Stimulated activated CD8-positive, alpha-beta memory T cell treated with anti-CD3 and anti-CD28 coated beads, Interleukin-12 subunit alpha, Interleukin-12 subunit beta, amount 100 ng/mL, for 24 hours (primary cell): ENCODE measurements at regions not wholly inside any gene's neighbourhood (a gene's known extent, or its start where the extent isn't known, plus 50 kb on each side); places are given as distances from the start of the nearest gene placed in this dataset.

Experiments used
- DNase-seq: peaks from one replicate; pipeline ENCODE4 v3.0.0-alpha.2; 2020; ENCODE audit errors: extremely low read depth

GRCh38 chr2:14910654-14911053, 278.1 kb downstream of the LRATD1 start:
- DNase-seq: no peak

GRCh38 chr2:14915983-14916382, 283.5 kb downstream of the LRATD1 start:
- DNase-seq: no peak

- DNase-seq: no peak
These were observed 291.5 kb downstream of the LRATD1 start for GRCh38 chr2:14923820-14924580.

DNA sequence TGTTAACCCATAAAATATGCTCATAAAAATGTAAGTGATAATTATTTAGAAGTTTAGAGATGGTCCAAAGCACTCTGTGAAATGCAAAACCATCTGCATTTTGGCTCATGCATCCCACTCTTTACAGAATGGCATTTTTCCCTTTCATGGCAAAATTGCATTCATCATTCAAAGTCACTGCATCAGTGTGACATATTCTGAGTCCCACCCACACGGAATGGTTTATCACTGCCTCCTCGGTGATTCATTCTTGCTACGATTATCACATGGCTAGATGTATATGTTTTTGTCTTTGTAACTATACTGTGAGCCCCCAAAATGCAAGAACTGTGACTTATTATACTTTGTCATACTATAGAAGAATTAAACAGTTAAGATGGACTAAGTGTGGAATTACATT, 293.0 kb downstream of the LRATD1 start:
- DNase-seq: no peak

DNA sequence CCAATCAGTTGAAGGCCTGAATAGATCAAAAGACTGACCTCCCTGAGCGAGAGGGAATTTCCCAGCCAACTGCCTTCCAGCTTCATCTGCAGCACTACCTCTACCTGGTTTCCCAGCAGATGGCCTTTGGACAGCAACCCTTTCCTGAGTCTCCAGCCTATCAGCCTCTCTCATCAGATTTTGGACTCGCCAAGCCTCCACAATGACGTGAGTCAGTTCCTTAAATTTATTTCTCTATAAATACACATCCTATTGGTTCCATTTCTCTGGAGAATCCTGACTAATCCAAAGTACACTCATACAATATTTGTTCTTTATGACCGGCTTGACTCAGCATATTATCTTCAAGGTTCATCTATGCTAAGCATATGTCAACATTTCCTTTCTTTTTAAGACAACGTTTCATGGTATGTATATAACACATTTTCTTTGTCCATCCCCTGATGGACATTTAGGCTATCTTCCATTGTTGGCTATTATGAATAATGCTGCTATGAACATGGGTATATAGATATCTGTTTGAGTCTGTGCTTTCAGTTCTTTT, 294.6 kb downstream of the LRATD1 start:
- no peak for DNase-seq

- no peak for DNase-seq
These were observed 295.5 kb downstream of the LRATD1 start for GRCh38 chr2:14928056-14928455.

DNA sequence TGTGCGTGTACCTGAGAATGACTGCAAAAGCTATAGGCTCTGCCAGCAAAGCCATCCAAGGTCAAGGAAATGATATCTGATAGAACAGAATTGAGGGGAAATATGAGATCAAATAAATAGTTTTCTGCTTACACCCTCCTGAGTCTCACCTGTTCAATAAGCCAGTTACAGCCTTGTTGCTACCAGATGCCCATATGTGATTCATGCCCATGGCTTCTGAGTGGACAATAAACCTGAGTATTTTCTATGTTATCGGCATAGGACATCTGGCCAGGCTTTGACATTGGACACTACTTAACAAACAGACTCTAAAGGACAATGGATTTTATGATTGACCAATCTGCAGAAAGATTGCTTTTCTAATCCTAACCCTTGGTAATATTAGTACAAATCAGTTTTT, 297.9 kb downstream of the LRATD1 start:
- DNase-seq: no peak

DNA sequence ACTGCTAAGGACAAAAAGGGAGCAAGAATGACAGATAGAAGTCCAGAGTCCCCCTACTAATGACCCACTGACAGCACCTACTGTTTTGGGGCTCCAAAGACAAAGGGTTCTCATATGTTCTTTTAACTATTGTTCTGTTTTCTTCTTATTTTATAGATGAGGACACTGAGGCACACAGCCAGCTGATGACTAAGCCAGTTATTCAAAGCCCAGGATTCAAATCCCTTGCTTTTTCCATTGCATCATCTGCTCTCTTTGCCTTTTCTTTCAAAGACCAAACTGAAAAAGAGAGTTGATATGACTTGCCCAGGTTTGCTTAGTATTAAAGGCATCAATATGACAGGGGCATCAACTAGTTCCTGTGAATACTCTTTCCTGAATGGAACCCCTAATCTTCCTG, 299.8 kb downstream of the LRATD1 start:
- no peak for DNase-seq

DNA sequence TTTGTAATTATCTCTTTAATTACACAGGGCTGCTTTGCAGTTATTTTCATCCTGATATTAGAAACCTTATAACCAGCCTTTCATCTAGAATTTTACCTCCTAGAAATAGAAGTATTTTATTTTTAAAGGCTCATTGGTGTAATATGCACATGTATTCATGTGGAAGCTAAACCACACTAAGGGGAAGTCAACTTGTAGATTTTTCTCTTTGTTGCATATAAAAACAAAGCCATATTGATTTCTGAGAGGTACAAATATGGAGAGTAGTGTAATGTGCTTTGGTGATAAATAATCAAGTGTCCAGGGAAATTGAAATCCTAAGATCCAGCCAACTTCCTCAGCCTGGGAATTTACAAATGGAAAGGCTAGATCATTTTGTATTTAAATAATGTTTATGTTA, 301.2 kb downstream of the LRATD1 start:
- no peak for DNase-seq

- DNase-seq: no peak
These were observed 303.9 kb downstream of the LRATD1 start for GRCh38 chr2:14936426-14936825.

- no peak for DNase-seq
These were observed 304.8 kb downstream of the LRATD1 start for GRCh38 chr2:14937336-14937735.

- DNase-seq: no peak
These were observed 308.7 kb downstream of the LRATD1 start for GRCh38 chr2:14941151-14941631.

- no peak for DNase-seq
These were observed 310.5 kb downstream of the LRATD1 start for GRCh38 chr2:14942987-14943386.

DNA sequence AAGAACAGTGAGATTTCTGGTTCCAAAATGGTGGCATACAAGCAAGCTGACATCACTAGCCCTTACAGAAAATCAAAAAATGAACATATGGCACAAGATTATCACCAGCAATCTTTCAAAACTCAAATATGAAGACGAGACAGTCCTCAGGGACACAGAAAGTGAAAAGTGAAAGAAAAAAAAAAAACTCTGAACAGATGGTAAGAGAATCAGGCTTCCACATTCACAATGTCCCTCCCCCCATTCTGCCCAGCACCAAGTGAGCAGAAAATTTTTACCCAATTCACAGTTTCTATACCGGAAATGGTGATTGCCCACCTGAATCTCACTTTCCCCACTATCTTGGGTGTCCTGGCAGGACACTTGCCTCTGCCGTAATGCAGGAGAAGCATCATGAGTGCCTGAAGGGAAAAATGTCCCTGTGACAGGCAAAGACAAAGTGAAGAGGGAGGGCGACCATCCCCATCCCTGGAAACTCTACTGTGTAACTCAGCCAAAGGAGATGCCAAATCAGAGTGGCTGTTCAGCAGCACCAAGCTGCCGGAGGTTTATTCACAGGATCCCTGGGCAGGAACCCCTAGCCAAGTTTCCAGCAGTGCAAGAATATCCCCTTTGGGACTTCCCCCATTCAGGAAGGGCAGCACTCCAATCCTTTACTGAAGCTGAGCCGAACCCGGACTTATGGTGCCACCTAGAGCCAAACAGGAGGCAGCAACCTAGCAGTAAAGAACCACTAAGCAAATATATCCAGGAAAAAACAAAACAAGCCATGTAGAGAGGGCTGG, 312.2 kb downstream of the LRATD1 start:
- no peak for DNase-seq

DNA sequence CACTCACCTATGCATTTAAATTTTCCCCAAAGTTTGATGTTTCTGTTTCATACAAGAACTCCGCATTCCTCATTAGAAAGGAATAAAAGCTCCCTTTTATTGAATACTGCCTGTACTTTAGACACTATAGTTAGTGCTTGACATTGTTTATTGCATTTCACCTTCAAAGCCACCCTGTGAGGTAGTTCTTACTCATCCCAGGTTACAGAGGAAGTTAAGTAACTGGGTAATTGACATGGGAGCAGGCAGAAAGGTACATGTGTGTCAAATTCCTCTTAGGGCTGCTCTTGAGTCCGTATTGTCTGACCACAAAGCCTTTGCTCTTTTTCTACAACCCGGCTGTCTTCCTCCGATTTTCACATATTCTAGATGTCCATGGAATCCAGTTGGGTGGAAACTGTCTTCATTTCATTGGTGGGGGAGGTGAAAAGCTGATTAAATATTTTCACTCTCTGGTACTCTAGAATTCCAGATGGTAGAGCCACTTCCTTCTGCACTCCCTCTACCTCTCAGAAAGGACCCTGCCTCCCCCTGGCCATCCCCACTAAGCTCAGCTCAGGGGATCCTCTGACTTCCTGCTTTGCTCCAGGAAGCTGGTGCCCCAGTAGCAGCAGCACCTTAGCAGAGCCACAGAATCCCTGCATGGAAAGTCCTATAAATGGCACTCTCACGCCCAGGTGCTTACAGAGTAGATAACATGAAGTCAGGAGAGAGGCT, 319.2 kb downstream of the LRATD1 start:
- DNase-seq: no peak

DNA sequence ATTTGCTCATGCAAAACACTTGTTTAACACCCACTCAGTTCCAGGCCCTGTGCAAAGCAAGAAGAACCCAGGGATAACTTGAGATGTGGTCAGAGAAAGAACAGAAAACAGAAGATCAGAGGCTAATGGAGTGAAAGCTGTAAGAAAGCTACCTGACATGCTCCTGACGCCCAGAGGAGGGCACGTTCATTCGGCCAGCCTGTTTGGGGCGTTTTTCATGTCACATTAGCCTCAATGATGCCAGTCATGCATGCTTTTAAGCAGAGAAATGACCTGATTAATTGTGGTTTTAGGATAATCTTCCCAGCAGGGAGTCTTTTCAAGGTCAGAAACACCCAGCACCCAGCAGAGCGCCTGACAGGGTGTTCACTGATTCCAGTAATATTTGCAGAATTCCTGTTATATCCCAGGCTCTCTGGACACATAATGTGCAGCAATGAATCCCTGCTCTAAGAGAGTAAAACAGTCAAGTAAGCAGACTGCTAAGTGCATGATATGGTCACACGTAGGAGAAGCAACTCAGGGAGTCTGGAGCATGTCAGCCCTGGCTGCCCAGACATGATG, 320.0 kb downstream of the LRATD1 start:
- DNase-seq: no peak

- no peak for DNase-seq
These were observed 328.3 kb downstream of the LRATD1 start for GRCh38 chr2:14960686-14961324.

DNA sequence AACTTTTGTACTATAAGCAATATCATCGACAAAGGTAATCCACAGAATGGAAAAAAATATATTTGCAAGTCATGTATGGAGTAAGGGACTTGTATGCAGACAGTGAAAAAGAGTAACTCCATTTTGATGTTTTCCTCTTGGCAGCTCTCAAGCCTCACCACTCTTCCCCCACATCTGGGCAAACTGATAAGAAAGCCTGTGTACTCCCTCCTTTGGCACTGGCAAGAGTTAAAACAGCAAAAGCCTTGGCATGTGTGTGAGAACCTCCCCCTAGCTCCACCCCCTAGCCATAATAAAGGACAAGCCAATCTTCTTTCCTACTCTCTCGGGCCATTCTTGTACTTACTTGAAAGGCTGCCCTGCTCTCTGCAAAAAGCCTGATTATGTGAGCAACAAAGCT, 335.2 kb downstream of the LRATD1 start:
- no peak for DNase-seq

DNA sequence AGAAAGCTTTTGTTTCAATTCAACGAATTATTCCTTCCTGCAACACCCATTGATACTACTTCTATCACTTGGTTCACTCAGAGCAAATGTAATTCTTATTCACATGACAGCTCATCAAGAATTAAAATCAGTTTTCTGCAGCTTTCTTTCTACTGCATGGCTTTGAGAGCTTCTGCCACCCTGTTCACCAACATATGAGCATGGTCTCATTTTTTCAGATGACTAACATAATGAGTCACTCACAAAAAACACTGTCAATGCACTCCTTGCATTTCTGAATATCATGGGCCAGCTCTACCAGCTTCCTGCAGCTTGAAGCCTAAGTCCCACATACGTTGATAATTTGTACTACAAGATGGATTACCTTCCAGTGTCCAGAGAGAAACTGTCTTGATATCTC, 342.9 kb downstream of the LRATD1 start:
- no peak for DNase-seq

DNA sequence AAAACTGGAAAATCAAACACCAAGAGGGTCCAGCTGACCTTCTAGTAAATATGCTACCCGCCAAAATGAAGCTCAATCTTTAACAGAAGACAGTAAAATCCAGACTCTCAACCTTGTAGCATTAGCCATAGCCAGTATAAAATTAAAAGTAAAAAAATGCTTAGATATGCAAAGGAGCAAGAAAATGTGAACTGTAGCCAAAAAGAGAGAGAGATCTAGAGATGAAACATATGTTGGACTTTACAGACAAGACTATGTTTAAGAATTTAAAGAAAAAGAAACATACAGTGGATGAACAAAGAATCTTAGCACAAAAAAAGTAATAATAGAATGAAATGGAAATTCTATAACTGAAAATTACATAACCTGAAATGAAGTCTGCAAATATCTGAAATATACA, 344.5 kb downstream of the LRATD1 start:
- no peak for DNase-seq

GRCh38 chr2:14978845-14979244, 346.3 kb downstream of the LRATD1 start:
- DNase-seq: no peak
